ENCODE measurements at regions not wholly inside any gene's neighbourhood (a gene's known extent, or its start where the extent isn't known, plus 50 kb on each side); places are given as distances from the start of the nearest gene placed in this dataset.
"Not testable (repeated sequence)": the region's sequence is repeated elsewhere in the genome, so short reads cannot be mapped to it uniquely, and the experiment has no call there.

DNA sequence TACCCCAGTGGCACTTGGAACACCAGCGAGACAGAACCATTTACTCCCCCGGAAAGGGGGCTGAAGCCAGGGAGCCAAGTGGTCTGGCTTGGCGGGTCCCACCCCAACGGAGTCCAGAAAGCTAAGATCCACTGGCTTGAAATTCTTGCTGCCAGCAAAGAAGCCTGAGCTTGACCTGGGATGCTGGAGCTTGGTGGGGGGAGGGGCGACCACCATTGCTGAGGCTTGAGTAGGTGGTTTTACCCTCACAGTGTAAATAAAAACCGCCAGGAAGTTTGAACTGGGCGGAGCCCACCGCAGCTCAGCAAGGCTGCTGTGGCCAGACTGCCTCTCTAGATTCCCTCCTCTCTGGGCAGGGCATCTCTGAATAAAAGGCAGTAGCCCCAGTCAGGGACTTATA is 62.8 kb downstream of the RPS24 start:
- not testable (repeated sequence) for DNase-seq

DNA sequence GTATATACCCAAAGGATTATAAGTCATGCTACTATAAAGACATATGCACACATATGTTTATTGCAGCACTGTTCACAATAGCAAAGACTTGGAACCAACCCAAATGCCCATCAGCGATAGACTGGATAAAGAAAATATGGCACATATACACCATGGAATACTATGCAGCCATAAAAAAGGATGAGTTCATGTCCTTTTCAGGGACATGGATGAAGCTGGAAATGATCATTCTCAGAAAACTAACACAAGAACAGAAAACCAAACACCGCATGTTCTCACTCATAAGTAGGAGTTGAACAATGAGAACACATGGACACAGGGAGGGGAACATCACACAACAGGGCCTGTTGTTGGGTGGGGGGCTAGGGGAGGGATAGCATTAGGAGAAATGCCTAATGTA is 68.9 kb downstream of the RPS24 start:
- not testable (repeated sequence) for DNase-seq

DNA sequence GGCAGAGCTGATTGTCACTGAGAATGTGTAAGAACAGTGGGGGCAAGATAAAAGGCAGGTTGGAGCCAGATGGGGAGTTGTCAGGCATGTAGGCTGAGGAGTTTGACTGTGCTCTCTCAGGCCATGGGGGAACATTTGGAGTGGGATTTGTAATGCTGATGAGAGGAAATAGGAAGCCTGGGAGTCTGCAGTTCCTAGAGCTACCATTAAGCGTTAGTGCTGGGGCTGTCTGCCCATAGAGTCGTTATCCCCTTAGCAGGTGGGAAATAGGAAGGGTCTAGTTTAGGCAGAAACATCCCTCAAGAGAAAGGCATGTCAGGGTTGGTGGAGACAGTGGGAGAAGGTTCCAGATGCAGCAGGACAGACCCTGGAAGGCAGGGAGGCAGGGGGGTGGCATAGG is 75.5 kb downstream of the RPS24 start:
- DNase-seq: no peak

DNA sequence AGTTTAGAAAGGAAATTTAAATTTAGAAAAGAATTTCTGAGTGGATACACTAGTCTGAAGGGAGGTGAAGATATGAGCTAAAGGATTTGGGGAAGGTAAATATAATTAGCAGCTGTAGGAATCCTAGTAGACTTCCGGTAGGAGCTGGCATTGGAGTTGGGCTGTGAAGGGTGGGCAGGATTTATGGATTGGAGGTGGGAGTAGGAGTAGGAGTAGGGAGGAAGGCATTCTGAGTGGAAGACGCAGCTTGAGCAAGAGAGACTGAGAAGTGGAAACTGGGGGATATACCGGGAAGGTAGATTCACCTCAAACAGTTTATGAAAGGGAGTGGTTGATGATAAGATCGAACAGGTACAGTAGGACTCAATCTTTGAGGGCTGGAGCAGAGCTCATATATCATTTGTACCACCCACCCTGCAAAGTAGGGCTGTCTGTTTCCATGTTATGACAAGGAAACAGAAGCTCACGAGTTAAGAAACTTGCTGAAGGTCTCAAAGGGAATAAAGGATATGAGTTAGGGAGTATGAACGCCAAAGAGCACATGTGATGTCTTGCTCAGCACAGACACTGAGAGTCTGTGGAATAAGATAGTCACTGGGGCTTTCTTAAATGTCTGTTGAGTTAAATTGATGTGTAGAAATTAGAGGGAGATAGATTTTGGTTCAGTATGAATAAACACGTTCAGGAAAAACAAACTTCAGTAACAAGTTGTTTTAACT is 81.6 kb downstream of the RPS24 start:
- DNase-seq: no peak

DNA sequence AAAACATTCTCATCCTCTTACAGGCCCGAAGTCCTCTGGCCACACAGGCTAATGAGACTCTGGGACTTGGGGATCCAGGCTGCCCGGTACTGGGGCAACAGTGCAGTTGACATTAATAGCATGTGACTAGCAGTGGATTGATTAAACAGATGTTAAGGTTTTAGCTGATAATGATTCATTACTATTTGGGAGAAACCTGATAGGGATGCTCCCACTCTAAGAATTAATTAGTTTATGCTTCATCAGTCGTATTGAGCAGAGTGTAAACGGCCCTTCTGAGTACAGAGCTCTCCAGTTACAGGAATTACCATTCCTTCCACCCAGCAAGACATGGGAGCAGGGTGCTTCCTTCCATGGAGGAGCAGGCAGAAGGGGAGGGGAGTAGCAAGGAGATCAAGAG is 82.7 kb downstream of the RPS24 start:
- DNase-seq: no peak

DNA sequence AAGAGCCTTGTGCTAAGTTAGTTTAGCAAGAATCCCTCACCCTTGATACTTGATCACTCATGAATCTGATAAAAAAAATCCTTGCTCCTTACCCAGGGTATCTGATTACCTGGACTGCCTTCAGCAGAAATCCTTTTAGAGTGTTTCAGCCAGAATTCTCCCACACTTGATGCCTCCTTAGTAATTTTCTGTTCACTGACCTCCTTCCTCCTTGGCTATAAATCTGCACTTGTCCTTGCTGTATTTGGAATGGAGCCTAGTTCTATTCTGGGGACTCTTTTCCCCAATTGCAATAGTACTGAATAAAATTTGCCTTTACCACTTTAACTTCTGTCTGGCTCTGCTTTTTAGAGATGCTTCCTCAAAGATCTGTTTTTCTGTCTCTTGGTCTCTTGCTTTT is 84.9 kb downstream of the RPS24 start:
- DNase-seq: no peak

DNA sequence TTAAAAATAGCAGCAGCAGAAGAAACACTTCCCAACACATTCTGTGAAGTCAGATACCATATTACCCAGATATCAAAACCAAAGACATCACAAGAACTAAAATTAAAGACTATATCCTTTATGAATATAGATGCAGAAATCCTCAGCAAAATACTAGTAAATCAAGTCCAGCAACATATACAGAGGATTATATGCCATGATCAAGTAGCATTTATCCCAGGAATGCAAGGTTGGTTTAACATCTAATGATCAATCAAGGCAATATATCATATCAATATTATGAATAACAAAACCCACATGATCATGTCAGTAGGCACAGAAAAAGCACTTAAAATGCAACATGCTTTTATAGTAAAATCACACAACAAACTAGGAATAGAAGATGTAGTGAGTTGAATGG is 88.1 kb downstream of the RPS24 start:
- no peak for DNase-seq

DNA sequence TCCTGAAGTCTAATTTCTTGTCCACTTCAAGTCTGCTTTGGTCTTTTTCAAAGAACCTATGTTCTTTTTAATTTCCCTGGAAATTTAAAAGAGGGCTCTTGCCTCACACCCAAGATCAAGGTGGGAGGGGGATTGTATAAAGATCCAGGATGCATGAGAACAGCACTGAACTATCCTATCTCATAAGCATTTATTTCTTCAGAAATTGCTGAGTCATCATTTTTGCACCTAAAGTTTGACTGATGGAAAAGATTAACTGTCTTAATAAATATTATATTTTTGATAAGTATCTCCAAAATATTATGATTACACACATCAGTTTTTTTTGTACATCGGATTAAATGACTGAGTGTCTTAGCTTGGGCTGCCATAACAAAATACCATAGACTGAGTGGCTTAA is 90.5 kb downstream of the RPS24 start:
- DNase-seq: no peak

DNA sequence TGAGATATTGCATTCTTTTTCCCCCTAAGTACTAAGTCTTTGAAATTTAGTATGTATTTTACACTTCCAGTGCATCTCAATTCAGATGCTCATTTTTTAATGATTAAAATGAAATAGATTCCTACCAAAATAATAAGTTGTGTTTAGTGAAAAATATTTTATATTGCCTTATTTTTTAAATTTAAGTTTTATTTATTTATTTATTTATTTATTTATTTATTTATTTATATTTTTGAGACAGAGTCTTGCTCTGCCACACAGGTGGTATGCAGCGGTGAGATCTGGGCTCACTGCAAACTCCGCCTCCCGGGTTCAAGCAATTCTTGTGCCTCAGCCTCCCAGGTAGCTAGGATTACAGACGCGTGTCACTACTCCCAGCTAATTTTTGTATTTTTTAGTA is 95.5 kb downstream of the RPS24 start:
- DNase-seq: no peak

DNA sequence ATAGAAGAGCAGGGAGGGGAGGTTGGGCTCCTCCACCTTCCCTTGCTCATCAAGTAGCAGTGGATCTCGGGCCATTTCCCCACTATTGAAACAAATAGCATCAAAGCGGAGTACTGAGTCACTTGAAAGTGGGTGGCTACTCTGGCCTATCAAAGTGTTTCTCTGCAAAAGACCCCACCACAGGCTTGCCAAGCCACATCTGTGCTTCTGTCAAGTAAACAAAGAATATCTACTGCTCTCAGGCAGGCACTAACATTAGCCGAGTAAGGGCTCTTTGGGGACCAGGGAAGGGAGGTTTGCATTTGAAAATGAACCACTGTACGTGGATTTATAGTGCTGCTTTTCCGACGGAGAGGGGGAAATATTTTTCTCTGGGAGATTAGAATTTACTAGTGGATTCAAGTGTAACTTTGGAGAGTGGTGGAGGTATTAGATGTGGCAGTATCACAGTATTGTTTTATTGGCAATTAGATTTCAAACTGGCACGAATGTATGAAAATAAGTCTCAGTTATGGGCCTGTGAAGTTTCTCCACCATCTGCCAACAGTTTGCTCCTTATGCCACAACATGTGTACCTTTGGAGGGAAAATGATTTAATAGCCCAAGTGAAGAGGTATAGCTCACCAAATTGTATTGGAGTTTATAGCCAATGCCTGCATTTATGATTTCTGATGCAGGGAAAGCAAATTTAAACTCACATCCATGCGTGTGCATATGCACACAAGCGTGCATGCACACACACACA is 97.5 kb downstream of the RPS24 start:
- no peak for DNase-seq

DNA sequence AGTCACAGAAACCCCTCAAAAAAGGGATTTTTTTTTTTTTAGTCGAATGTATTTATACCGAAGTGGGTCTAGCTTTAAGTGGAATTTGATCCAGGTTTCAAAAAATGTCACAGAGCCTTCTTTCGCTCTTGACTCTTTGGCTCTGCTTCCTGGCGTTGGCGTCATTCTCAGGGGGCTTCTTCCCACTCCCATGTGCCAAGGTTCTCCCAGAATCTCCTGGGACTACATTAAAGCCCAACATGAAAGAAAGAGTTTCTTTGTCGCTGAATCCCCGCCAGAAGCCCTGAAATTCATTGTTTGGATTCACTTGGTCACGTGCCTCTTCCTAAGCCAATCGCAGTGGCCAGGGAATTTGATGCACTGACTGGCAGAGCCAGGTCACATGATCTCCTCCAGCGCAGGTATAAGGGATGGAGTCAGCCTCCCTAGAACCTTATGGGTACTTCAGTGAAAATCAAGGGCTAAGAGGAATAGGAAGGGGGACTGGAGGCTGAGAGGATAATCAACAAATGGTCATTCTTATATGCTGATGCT is 101.2 kb downstream of the RPS24 start:
- no peak for DNase-seq

DNA sequence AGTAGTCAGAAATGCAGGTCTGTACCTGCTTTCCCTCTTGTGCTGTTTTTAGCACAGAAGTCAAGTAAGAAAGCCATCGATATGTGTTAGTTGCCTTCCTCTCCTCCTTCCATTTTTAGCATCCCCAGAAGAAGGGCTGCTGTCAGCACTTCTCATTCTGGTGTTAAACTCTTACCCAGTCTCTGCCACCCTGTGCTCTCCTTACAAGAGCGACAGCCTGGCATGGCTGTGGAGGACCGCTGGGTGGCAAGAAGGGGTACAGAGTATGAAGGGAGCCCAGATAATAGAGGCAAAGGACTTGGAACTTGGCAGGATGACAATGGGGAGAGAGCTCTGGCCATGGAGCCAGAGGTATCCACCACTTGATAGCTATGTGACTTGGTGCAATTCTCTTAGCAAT is 103.5 kb downstream of the RPS24 start:
- no peak for DNase-seq

DNA sequence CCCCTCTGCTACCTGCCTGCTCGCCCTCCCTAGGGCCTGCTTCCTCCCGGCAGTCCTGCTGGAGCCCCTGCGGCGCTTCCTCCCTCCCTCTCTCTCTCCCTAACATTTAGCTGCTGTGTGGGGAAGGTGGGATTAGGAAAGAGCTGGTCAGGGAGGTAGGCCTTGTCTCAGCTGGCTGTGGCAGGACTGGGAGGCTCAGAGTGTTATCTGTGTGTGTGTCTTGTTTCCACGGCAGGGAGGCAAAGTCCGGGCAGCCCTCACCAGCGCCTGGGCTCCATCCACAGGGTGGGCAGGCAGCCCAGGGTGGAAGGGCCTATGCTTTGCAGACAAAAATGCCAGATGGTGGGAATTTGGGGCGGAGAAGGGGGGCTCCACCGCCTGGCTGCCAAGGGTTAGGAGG is 105.7 kb downstream of the RPS24 start:
- DNase-seq: no peak

DNA sequence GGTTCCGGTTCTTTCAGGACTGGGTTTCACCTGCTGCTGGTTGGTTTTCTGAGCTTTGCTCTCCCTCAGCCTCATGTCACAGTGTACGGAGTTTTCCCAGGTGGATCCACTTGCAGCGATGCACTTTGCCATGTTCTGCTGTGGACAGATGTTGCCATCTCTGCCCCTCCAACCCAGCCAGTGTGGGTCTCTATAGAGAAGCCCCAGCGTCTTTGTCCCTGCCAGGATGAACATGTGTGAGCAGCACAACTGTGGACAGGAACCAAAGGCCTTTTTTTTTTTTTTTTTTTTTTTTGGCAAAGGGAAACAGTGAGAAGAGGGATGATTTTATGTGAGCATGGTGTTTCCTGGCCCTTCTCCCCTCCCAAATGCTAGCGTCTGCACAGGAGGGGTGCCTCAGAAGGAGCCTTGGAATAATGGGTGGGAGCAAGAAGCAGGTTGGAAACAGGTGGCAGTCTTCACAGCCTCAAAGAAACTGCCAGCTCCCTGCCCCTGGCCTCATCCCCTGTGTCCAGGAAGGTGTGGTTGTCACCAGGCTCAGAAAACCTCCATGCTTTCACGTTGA is 106.5 kb downstream of the RPS24 start:
- no peak for DNase-seq

DNA sequence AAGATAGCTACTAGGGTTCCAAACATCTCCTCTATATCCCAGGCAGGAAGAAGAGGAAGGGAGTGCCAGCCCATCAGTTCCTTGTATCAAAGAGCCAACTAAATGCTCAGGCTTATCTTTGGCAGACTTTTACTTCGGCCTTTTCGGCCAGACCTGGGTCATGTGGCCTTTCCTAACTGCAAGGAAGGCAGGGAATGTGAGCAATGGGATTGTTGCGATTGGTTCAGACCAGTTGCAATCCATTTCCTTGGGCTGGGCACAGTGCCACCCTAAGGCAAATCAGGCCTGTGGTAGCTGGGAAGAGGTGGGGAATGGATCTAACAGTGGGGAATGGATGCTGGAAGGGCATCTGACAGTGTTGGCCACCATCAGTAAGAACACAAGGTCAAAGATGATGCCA is 109.9 kb downstream of the RPS24 start:
- DNase-seq: no peak

DNA sequence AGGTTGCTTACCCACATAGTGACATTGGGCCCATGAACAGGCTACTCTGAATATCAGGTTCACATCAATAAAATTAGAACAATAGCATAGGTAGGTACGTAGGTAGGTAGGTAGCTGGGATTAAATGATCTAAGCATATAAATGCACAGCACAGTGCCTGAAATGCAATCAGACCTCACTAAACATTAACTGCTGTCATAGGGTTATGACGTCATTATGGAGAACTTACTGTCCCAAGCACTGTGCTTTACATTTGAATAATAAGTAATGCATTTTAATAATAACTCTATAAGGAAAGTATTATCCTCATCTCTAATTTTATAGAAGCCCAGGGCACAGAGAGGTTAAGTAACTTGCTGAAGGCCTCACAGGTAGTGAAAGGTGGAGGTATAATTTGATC is 112.5 kb downstream of the RPS24 start:
- no peak for DNase-seq

DNA sequence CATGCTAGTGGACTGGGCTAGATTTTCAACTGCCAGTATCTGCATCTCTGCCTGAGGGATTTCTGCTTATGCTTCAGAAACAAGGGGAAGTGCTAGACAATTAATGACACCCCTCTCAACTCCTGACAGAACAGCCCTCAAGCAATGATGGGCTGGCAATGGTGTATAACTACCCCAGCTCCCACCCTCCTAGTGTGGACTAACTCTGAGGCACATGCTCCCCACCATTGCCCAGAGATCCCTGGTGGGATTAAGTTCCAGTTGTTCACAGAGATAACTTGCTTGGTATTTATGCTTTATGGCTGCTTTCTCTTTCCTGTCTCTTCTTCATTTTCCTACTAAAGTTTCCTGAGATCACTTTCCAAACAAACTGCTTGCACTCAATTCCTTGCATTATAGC is 113.5 kb downstream of the RPS24 start:
- DNase-seq: no peak

DNA sequence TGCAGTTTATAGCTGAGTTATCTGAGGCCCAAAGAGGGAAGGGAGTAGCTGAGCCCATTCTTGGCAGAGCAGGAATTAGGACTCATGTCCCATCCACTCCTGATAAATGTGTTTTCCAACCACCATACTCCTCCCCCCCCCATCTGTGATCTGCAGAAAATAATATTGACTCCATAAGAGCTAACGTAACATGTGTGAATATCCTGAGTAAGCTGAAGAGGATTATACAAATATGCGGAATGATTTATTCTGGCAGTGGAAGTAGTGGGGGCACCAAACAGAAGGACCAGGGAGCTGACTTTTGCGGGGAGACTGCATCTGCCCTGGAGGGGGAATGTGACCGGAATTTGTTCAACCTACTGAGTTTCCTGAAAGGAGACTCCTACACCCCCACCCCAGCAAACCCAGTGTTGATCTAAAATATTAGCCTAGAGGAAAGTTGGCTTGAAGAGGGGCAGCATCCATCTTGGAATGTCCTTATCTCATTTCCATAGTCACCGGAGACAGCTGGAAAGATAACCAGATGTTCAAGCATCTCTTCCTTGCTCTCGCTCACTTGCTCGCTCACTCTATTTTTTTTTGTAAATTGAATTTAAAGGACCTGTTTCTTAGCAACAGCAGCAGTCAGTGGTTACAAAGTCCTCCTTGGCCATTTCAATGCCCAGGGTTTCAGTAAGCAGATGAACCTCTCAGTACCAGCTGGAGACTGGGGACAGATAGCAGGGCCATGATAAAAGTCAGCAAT is 114.7 kb downstream of the RPS24 start:
- DNase-seq: no peak

DNA sequence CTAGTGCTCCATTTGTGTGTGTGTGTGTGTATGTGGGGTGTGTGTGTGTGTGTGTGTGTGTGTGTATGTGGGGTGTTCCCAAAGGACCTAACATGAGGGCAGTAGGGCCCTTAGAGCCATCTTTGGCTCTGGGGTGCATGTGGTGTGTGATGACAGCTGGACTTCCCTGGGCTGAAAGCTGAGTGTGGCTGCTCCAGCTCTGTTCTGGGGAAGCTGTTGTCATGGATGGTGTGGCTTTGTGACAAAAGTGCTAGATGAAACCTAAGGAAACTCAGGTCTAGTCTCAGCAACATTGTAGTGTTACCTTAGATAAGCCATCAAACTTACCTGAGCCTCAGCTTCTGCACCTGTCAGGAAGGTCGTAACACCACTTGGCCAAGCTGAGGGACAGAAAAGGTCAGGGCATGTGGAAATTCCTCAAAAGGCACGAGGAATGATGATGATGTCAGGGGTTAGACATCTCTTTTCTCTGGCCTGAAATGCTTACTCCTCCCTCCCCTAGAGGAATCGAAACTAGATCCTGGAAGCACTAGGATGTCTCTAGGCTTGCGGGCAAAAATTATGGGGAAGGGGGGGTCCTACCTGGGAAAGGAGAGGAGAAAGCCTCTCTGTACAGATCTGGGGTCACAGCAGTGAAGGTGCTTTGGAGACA is 115.4 kb downstream of the RPS24 start:
- DNase-seq: no peak

DNA sequence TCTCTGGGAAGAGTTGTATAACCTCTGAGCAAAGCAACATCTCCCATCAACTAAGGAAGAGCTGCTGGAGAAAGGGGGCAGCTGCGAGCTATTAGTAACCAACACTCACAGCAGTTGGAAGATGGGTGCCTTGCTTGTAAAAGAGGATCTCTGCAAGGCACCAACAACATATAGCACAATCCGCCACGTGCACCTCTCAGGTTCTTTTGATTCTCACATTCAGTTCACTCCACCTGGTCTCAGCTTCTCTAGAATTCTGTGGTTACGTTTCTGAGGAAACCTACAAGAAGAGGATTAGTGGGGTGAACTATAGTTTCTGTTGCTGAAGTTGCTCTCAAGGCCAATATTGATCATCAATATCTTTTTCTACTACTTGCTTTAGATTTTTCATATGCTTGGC is 117.1 kb downstream of the RPS24 start:
- no peak for DNase-seq

DNA sequence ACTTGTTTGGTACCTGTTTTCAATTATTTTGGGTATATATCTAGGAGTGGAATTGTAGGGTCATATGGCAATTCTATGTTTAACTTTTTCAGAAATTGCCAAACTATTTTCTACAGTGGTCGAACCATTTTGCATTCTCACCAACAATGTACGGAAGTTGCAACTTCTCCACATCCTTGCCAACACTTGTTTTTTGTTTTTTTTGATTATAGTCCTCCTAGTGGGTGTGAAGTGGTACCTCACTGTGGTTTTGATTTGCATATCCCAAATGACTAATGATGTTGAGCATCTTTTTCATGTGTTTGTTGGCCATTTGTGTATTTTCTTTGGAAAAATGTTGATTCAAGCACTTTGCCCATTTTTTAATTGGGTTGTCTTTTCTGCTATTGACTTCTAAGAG is 122.1 kb downstream of the RPS24 start:
- DNase-seq: no peak

DNA sequence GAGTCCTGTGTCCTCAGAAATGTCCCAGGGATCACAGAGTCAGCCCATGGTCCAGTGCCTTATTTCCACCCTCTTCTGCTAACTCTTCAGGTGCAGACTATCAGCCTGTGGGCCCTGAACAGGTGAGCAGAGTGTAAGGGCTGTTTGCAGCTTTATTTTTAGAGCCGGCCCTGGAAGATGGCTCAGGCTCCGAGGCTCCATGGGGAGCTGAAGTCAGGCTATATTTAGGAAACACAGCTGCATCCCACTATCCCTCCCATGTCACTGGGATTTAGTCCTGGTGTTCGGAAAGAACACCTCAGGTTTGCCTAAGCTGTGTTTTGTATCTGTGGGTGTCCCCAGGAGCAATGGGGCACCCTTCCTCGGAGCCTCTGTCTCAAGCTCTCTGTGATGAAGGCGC is 126.9 kb downstream of the RPS24 start:
- DNase-seq: no peak

DNA sequence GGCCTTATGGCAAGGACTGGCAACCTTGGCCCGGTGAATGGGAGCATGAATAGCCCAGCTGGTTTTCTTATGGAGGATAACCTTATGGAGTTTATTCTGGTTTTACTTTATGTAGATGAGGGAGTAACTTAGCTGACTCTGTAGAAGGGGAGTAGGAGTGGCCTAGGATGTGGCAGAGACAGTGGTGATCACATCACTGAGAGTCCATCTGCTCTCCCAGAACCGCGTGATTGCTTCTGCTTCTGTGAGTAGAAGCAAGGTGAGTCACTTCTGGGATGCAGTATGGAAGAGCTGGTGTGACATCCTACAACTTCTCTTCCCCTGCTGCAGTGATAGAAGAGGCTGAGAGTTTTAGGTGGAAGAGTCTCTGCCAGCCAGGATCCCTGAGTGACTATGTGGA is 129.2 kb downstream of the RPS24 start:
- no peak for DNase-seq

All from NCI-H187 (cell line).